ENCODE measurements at regions not wholly inside any gene's neighbourhood (a gene's known extent, or its start where the extent isn't known, plus 50 kb on each side); places are given as distances from the start of the nearest gene placed in this dataset.

DNA sequence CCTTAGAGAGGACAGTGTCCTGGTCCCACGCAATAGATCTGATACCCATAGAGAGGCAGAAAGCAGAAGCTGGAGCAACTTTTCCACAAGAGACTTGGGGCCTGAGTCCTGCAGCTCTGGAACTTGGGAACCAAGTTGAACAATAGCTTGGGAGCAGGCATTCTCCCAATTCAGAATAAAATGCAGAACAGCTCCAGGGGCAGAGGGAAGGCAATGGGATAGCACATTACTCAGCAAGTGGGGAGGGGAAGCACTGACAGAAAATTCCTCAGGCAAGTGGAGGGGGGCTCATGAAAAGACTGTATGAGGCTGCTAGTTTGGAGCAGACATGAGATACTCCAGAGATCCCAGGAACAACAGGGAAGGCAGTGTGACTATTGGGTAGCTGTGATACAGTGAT, 513.6 kb downstream of the HINT1 start:
- Histone ChIP-seq H3K36me3 (no peaks in the 10 kb centered on the region), H3K9me3 (no peaks in the 10 kb centered on the region), H3K4me3 (ENCODE audit: low read depth in 1 of 2, low read length in 1 of 2) (no peak overlapping the region), H3K27me3 (no peaks in the 10 kb centered on the region), H3K4me1 (ENCODE audit: control insufficient read depth in 1 of 2, insufficient read depth in 1 of 2, low read depth in 1 of 2, low read length in 1 of 2) (no peaks in the 10 kb centered on the region), H3K27ac (no peak overlapping the region)
- TF ChIP-seq, protein P1, sequence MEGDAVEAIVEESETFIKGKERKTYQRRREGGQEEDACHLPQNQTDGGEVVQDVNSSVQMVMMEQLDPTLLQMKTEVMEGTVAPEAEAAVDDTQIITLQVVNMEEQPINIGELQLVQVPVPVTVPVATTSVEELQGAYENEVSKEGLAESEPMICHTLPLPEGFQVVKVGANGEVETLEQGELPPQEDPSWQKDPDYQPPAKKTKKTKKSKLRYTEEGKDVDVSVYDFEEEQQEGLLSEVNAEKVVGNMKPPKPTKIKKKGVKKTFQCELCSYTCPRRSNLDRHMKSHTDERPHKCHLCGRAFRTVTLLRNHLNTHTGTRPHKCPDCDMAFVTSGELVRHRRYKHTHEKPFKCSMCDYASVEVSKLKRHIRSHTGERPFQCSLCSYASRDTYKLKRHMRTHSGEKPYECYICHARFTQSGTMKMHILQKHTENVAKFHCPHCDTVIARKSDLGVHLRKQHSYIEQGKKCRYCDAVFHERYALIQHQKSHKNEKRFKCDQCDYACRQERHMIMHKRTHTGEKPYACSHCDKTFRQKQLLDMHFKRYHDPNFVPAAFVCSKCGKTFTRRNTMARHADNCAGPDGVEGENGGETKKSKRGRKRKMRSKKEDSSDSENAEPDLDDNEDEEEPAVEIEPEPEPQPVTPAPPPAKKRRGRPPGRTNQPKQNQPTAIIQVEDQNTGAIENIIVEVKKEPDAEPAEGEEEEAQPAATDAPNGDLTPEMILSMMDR (IDR thresholded peaks at IDR 0.05): no peak

DNA sequence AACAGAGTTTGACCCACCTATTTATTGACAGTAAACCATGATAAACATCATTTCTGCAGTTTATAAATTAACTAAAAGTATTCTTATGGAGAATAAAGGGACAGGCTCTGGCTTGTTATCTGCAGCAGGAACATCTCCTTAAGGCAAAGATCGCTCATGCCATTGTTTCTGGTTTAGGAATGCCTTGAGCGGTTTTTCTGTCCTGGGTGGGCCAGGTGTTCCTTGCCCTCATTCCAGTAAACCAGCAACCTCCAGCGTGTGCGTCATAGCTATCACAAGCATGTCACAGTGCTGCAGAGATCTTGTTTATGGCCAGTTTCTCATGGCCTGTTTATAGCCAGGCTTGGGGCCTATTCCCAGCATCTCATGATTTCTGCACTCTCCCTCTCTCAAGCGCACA, 521.7 kb downstream of the HINT1 start:
- no peaks in the 10 kb centered on the region for H3K4me1 ChIP-seq (ENCODE audit: control insufficient read depth in 1 of 2, insufficient read depth in 1 of 2, low read depth in 1 of 2, low read length in 1 of 2)
- H3K27ac ChIP-seq: no peak overlapping the region
- no peaks in the 10 kb centered on the region for H3K36me3 ChIP-seq
- H3K4me3 ChIP-seq (ENCODE audit: low read depth in 1 of 2, low read length in 1 of 2): no peak overlapping the region
- H3K27me3 ChIP-seq: no peaks in the 10 kb centered on the region
- H3K9me3 ChIP-seq: peaks cover 3% of the 10 kb centered on the region
- TF ChIP-seq, protein P1 (IDR thresholded peaks at IDR 0.05): no peak

DNA sequence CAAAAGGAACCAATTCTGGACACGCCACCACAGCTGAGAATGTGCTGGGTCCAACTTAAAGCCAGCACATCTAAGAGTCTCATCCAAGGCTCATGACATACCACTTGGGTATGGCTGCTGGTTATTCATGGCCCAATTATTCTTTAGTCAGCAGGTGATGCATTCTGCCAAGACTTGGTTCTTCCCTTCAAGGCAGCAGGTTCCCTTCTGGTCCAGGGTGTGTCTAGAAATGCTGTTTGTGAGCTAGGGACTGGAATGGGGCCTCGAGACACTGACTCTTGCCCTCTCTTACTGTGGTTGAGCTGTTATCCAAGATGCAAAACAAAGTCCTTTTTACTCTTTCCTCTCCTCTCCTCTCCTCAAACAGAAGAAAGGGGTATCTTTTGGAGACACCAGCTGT, 522.6 kb downstream of the HINT1 start:
- no peaks in the 10 kb centered on the region for H3K27me3 ChIP-seq

DNA sequence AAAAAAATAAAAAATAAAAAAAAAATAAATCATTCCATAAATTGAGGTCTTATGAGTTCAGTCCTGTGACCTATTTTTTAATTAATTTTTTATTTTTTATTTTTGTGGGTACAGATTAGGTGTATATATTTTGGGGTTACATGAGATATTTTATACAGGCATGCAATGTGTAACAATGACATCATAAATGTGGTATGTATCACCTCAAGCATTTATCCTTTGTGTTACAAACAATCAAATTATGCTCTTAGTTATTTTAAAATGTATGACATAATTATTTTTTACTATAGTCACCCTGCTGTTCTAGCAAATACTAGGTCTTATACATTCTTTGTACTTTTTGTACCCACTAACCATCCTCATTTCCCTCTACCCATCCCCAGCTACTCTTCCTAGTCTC, 537.9 kb downstream of the HINT1 start:
- no peaks in the 10 kb centered on the region for H3K27me3 ChIP-seq
- TF ChIP-seq, protein P1 (IDR thresholded peaks at IDR 0.05): no peak
- no peaks in the 10 kb centered on the region for H3K36me3 ChIP-seq
- no peaks in the 10 kb centered on the region for H3K4me1 ChIP-seq (ENCODE audit: control insufficient read depth in 1 of 2, insufficient read depth in 1 of 2, low read depth in 1 of 2, low read length in 1 of 2)
- H3K4me3 ChIP-seq (ENCODE audit: low read depth in 1 of 2, low read length in 1 of 2): no peak overlapping the region
- H3K27ac ChIP-seq: no peak overlapping the region
- H3K9me3 ChIP-seq: no peaks in the 10 kb centered on the region

More for the DNA sequence above, 522.6 kb downstream of the HINT1 start:
- no peaks in the 10 kb centered on the region for H3K4me1 ChIP-seq (ENCODE audit: control insufficient read depth in 1 of 2, insufficient read depth in 1 of 2, low read depth in 1 of 2, low read length in 1 of 2)
- H3K9me3 ChIP-seq: peaks cover 3% of the 10 kb centered on the region
- no peaks in the 10 kb centered on the region for H3K36me3 ChIP-seq
- TF ChIP-seq, protein P1 (IDR thresholded peaks at IDR 0.05): no peak
- no peak overlapping the region for H3K27ac ChIP-seq
- H3K4me3 ChIP-seq (ENCODE audit: low read depth in 1 of 2, low read length in 1 of 2): no peak overlapping the region

DNA sequence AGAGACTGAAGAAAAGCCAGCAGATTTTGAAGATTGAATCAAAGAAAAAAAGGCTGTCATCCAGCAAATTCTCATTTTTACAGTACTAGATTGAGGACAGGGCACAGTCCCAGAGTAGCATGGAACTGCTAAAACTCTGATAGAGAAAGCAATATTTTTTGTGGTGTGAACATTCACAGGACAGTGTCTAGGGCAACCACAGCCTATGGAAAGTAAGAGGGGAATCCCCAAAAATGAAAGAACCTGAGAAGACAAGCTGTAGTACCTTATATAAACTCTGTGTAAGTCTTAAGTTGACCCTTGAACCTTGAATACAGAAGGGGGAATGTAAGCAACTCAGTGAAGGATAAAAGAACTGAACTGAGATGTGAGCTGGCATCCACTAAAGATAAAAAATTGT, 540.3 kb downstream of the HINT1 start:
- no peak overlapping the region for H3K4me3 ChIP-seq (ENCODE audit: low read depth in 1 of 2, low read length in 1 of 2)
- TF ChIP-seq, protein P1 (IDR thresholded peaks at IDR 0.05): no peak
- H3K9me3 ChIP-seq: no peaks in the 10 kb centered on the region
- no peak overlapping the region for H3K27ac ChIP-seq
- no peaks in the 10 kb centered on the region for H3K36me3 ChIP-seq
- no peaks in the 10 kb centered on the region for H3K27me3 ChIP-seq
- H3K4me1 ChIP-seq (ENCODE audit: control insufficient read depth in 1 of 2, insufficient read depth in 1 of 2, low read depth in 1 of 2, low read length in 1 of 2): no peaks in the 10 kb centered on the region

DNA sequence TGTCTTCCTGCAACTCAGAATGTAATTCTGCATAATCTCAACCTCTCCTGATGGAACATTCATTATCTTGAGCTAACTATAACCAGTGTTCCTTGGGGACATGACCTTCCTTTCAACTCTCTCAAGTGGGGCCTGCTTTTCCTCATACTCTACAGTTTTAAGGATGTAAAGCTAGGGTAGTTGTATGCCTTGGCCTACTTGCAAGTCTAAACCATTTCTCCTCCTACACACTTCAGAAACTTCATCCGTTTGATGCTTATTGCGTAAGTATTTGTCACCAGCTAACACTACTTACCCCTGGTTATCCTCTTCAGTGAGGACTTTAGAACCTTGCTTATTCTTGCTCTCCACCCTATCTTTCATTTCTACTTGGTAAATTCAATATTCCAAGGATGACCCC, 548.9 kb downstream of the HINT1 start:
- H3K9me3 ChIP-seq: no peaks in the 10 kb centered on the region
- H3K27ac ChIP-seq: no peak overlapping the region
- H3K36me3 ChIP-seq: no peaks in the 10 kb centered on the region
- TF ChIP-seq, protein P1 (IDR thresholded peaks at IDR 0.05): no peak
- H3K27me3 ChIP-seq: no peaks in the 10 kb centered on the region
- H3K4me3 ChIP-seq (ENCODE audit: low read depth in 1 of 2, low read length in 1 of 2): no peak overlapping the region
- H3K4me1 ChIP-seq (ENCODE audit: control insufficient read depth in 1 of 2, insufficient read depth in 1 of 2, low read depth in 1 of 2, low read length in 1 of 2): no peaks in the 10 kb centered on the region

All from neutrophil (primary cell).